Loucy (cell line): ENCODE measurements at regions not wholly inside any gene's neighbourhood (a gene's known extent, or its start where the extent isn't known, plus 50 kb on each side); places are given as distances from the start of the nearest gene placed in this dataset.

ENCODE experiments used
- EZH2phosphoT487 ChIP-seq: fragments of 200-600 bp; IDR thresholded peaks from 2 replicates; pipeline ENCODE4 v1.6.1; 2018; ENCODE audit warnings: antibody characterized with exemption, mild to moderate bottlenecking, moderate library complexity, borderline replicate concordance
- TF ChIP-seq, protein P1 (sequence below): fragments of 200-600 bp; sonication (generic); conservative IDR thresholded peaks from 2 replicates; pipeline ENCODE4 v1.5.1; 2014; ENCODE audit warnings: mild to moderate bottlenecking, antibody characterized with exemption, low read length

DNA sequence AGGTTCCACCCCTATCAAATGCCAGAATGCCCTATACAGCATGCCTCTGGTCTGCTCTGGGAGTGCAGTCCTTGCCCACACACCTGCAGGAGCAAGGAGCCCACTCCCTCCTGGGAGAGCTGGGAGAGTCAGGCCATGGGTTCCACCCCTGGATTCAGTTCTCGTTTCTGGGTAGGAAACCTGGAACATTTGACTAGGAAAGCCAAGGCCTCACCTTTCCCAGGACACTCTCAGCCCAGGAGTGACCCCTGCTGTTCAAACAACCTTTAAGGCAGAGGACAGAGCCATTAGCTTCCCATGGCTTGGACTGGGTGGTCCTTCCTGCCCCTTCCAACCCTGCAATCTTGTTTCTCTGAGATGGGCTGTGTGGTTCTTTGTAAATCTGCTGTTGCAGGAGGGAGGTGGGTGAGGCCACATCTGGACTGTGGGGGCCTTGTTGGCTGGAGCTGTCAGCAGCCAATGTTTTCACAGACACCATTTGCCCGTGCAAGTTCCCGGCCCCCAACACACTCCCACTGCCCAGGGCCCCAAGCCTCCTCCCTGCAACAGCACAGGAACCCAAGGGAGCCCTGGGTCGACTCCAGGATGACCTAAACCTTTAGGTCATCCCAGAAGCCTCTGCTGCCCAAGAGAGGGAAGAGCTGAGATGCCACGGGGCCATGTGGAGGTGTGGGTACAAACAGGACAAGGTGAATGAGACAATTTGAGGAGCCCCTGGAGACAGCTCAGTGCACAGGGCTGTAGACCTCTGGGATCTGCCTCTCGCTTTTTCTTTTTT is 104.4 kb downstream of the PJA1 start:
- TF ChIP-seq, protein P1, sequence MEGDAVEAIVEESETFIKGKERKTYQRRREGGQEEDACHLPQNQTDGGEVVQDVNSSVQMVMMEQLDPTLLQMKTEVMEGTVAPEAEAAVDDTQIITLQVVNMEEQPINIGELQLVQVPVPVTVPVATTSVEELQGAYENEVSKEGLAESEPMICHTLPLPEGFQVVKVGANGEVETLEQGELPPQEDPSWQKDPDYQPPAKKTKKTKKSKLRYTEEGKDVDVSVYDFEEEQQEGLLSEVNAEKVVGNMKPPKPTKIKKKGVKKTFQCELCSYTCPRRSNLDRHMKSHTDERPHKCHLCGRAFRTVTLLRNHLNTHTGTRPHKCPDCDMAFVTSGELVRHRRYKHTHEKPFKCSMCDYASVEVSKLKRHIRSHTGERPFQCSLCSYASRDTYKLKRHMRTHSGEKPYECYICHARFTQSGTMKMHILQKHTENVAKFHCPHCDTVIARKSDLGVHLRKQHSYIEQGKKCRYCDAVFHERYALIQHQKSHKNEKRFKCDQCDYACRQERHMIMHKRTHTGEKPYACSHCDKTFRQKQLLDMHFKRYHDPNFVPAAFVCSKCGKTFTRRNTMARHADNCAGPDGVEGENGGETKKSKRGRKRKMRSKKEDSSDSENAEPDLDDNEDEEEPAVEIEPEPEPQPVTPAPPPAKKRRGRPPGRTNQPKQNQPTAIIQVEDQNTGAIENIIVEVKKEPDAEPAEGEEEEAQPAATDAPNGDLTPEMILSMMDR = peak; percentile 17; the same call in 1 of the 2 replicates
- TF ChIP-seq EZH2phosphoT487 = no peak
